Ovary (tissue), 3 donors: ENCODE measurements at regions not wholly inside any gene's neighbourhood (a gene's known extent, or its start where the extent isn't known, plus 50 kb on each side); places are given as distances from the start of the nearest gene placed in this dataset.

ENCODE experiments used
- CTCF ChIP-seq, 3 donors: fragments of 450-650 bp in 2 of 3; fragments of 200-600 bp in 1 of 3; IDR thresholded peaks; one replicate each; pipeline versions ENCODE4 v1.5.1 to v1.8.0; 2016 to 2022; ENCODE audit warnings: antibody characterized with exemption in 3 of 3, mild to moderate bottlenecking in 1 of 3
- POLR2A ChIP-seq: fragments of 450-650 bp; IDR thresholded peaks from one replicate; pipeline ENCODE4 v1.6.1; 2017; ENCODE audit warnings: antibody characterized with exemption, mild to moderate bottlenecking, moderate library complexity
- donor health status: DM: no; HTN: no; CAD: no.

- TF ChIP-seq CTCF (IDR thresholded peaks at IDR 0.05) (no peak), POLR2A (no peak)
These were observed 50.3 kb upstream of the ABCC9 start for GRCh38 chr12:21991526-21991925.
